NCI-H146 treated with DMSO at 0.1 percent for 48 hours (cell line): ENCODE measurements at regions not wholly inside any gene's neighbourhood (a gene's known extent, or its start where the extent isn't known, plus 50 kb on each side); places are given as distances from the start of the nearest gene placed in this dataset.

ENCODE experiments used
- DNase-seq: peaks from one replicate; lab custom pipeline; 2025; ENCODE audit not compliant: unreplicated experiment; lab: John Stamatoyannopoulos, UW

DNA sequence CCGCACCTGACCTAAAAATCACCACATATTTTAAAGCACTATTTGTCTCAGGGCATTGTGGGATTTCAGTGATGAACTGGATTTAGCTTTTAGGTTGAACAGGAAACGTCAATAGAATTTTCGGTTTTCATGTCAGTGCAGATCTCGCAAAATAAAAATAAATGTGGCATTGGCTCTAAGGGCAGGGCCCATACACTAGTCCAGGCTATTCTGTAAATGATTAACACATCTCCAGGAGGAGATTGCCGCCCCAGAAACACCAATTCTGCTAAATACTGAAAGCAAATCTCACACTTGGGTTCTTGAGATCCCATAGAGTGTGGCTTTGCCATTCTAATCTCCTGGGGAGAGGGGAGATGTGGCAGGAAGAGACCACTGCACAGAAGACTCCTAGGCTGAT is 1494.0 kb upstream of the TMEM132C start:
- no peak for DNase-seq

DNA sequence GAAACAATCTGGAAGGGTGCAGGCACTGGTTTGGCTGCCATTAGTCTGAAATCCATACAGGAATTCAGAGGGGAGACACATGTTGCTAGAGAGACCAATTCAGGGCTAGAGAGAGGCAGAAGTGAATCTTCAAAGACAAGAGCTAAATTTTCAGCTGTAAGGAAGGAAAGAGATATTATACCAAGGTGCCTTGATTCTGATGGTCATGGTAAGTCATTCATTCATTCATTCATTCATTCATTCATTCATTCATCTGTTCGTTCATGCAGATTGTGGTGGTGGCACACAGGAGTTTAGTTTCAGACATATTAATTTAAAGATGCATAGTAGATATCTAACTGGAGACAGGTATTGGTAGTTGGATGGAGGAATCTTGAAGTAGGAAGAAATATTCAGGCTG is 1493.5 kb upstream of the TMEM132C start:
- no peak for DNase-seq

DNA sequence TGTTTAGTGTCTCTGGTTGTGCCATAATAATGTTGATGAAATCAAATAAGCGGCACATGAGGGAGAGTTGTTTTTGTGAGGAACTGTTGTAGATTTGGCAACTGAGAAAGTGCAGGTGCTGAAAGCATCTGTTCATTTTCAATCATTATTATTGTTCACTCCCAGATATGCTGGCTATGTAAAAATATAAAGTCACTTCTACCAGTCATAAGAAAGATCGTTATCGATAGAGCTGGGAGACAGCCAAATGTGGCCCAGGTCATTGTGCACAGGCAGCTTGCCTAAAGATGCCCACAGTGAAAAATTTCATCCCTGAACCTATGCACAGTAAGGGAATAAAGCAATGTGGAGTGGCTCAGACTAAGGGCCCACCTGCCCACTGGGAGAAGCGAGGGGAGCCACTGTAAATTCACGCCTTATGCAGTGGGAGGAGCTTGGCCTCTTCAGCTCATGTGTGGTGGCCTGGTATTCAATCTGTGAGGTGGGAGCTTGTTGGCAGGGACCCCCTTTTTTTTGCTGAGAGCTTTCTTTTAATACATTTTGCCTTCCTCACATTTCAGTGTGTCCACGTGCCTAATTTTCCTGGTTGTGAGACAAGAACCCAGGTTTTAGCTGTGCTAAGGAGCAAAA is 1490.8 kb upstream of the TMEM132C start:
- DNase-seq: no peak

DNA sequence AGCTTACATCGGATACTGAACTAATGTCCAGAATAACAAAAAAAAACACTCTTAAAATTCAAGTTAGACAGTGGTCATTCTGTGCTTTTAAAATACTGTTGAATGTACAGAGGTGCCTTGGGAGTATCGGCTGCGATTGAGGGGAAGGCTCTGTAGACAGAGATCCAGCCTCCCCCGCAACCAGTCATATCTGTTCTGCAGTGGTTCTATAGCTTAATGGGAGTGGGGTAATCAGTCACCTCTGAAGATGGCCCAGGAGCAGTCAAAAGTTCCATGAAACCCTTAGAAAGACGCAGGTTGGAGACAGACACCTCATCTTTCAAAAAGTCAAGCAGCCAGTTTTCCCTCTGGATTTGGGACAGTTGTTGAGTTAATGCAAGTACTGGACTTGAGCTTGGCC is 1486.6 kb upstream of the TMEM132C start:
- no peak for DNase-seq

DNA sequence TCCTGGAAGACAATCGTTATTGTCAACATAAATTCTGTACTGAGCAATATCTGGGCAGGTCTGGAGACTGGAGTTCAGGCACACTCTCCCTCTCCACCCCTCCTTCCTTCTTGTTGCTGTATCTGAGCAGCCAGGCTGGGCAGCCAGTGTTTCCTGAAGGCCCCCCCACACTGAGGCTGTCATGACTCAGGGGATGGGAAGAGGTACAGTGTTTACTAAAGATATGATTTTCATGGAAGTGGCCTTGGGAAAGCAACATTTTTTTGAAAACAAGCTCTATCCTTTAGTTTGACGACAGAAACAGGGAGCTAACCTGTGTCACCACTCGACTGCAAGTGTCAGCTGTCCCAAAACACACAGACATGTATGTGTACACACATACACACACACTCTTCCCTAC is 1485.4 kb upstream of the TMEM132C start:
- no peak for DNase-seq

DNA sequence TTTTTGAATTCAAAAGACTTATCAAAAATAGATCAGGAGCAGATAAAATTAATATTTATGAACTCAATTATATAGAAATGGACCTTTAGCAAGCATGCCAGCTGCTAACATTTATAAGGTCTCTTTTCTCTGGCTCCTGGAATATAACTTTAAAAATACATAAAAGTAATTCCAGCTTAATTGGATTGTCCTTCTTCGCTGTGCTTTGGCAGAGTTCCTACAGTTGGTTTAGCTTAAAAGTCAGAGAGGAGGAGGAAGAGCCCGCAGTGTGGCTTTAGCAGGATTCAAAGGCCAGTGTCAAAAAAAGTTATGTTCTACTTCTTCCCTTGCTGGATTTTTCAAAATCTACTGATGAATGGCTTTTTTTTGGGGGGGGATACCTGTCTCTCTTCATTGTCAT is 1484.9 kb upstream of the TMEM132C start:
- DNase-seq: no peak

DNA sequence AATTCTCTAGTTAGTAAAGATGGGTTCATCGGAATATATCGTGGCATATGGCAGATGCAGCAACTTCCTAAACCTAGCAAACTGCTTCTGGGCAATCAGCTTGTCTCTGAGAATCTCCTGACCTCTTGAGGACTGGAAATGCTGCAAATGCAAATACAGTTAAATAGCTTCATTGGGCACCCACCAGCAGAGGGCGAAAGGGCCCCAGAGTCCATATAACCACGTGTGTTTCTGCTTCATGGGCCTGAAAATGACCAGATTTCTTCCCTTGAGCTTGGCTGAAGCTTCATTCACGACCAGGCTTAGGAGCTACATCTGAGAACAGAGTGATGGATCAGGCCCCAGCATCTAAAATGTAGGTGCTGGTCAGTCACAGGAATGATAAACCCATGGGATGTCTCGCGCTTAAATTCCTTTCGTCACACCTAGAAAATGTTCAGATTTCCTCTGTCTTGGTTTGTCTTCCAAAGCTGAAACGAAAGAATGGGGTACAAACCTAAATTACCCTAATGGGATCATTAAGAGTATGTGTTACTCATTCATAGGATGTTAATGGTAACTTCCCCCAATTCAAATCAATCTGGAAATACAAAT is 1482.5 kb upstream of the TMEM132C start:
- DNase-seq: no peak

DNA sequence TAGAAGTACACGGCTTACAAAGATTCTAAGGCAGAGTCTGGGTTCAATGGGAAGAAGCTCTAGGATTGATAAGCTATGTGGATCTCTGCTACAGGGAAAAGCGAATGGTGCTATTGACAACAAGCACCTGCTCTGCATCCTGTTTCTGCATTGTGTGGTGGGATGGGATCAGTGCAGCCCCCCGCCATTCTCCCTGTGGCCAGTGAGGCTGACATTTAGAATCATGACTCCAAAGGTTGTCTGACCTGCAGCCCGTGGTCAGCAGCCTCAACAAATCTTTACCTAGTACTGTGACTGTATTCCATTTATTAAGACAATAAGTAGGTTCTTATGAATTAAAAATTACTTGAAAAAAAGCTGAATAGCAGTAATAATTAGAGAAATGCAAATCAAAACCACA is 1477.0 kb upstream of the TMEM132C start:
- DNase-seq: no peak

DNA sequence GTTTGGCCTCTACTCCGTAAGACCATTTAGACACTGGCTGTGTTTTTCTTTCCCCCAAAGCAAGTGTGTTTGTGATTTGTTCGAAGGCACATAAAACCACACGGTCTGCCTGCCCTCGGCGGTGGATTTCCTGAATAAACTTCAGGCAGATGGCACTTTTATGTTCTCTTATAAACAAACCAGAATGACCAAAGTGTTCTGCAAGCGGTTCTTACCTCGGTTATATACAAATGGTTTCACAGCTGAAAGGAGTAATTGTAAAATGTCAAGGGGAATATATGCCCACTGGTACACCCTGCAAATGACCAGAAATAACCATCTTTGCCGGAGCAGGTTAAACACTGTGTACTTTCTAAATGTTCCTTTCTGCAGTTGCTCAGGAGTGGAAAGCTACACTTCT is 1475.8 kb upstream of the TMEM132C start:
- no peak for DNase-seq

DNA sequence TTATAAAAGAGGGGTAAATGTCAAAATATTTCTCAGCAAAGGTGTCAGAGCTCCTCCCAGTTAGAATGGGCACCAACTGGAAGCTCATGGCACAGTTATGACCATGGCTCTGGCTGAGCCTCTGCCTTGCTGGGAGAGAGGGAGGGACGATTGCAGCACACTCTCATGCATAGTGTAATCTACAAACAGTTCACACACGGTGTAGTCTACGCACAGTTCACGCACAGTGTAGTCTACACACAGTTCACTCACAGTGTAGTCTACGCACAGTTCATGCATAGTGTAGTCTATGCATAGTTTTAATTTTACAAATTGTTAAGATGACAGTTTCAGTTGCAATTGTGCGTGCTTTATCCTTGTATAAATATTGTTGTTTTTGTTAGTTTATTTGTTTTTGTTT is 1474.6 kb upstream of the TMEM132C start:
- no peak for DNase-seq

DNA sequence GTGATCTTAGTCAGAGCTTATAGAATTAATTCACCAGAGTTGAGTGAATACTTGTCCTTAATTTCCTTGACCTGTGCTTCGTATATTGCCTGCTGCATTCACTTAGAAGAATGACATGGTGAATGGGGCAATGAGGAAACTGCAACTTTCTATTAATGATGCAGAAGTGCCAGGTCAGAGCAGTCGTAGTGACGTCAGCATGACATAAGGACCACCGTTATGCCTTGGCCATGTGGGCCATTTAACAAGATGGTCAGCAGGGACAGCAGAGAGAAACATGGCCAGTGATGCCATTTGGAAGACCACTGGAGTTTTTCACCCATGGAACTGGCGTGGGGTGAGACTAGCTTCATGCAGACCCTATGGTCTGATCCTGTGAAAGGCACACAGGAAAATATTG is 1469.4 kb upstream of the TMEM132C start:
- DNase-seq: no peak

DNA sequence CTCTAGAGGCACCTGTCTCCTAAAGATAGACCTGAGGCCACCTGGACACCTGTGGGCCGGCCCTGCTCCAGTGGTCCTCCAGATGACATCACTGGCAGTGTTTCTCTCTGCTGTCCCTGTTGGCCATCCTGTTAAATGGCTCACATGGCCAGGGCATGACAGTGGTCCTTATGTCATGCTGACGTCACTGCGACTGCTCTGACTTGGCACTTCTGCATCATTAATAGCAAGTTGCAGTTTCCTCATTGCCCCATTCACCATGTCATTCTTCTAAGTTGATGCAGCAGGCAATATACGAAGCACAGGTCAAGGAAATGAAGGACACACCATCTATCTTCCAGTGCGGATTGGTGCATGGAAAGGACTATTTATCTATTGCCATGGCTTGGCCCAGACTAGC is 1468.5 kb upstream of the TMEM132C start:
- DNase-seq: no peak

DNA sequence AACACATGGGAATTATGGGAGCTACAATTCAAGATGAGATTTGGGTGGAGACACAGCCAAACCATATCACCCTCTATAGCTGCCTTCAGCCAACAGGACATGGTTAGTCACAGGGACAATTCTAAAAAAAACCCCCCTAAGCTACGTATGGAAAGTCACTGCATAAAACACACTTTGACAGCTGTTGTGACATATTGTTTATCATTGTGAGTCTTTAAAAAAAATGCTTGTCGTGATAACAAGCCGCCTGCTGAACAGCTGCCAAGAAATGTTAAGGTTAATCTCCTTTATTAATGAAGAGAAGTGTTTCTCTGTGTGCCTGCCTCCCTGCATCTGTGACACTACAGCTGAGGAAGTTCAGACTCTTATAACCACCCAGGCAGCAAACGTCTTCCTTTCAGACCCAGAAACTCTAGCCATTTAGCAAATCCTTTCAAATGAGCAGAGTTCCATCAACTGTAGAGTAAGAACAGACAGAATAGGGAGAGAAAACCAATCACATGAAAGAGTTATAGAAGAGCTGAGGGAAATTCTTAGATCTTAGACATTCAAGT is 1459.6 kb upstream of the TMEM132C start:
- no peak for DNase-seq

DNA sequence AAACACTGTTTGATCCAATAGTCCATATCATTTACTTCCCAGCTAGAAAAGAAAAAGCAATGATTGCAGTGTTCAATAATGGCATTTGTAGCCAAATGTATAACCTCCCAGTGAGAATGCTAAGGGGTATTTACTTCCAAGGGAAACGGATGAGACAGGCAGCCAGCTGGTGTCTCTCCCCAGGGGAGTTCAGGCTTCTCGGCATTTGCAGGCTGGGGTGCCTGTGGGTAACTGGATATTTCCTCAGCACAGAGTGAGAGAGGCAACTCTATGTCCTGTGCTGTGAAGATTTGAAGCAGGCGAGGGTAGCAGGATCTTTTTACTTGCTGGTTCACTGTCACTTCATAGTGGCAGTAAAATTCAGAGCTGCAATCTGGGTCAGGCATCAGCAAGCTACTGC is 1455.6 kb upstream of the TMEM132C start:
- no peak for DNase-seq

DNA sequence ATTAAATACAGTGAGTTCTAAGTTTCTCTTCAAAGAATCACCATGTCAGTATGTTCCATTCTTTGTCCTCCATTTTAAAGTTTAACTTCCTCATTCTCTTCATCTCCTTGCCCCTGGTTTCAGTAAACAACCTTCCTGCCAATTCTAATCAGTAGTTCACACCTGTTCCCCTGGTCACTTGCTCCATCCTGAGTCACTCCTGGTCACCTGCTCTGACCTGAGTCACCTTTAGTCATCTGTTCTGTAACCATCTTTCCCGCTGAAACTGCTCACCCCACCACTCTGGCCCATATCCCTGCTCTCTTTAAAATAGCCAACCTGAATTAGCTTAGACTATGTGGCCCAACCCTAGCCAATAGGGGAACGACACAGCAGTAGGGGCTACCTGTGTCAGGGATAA is 1447.4 kb upstream of the TMEM132C start:
- no peak for DNase-seq

DNA sequence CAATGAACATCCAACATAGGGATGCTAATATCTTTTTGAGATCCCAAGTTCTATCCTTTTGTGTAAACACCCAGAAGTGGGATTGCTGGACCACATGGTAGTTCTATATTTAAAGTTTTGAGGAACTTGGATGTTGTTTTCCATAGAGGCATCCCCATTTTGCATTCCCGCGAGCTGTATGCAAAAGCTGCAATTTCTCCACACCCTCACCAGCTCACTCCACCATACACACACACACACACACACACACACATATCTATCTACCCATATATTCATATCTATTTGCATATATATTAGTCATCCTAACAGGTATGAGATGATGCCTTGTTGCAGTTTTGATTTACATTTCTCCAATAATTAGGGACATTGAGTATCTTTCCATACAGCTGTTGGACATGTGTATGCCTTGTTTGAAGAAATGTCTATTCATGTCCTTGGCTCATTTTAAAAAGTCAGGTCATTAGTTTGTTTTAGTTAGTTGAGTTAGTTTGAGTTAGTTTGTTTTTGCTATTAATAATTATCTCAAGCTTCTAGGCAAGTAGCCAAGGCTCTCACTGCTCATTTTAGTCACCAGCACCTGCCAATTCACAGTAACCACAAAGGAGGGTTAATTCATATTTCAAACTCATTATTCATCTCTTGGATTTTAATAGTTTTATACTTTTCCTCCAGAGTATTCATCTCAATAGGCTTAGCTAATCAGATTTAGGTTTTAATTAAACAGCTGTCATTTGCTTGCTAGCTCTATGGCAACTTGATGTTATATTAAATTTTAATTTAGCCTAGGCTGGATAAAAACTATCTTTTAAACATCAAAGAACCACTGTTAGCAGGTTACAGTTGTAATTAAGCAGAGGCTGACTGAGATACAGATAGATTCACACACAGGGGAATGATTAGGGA is 1435.9 kb upstream of the TMEM132C start:
- no peak for DNase-seq

DNA sequence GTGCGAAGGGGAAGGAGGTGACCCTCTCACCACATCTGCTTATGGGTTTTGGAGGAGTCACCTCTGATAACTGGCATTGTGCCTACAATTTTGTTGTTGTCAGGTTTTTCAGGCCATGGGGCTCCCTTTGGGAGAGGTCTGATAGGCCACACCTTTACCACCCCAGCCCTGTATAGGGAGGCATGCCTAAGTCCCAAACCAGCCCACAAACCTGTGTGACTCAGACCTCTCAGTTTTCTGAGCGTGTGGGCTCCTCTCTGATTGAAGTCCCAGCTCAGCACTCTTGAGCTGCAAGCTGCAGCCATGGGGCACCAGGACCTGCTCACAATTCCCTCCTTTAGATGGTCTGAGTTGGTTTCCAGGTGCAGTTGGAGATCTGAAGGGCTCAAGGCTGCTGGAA is 1429.3 kb upstream of the TMEM132C start:
- no peak for DNase-seq

DNA sequence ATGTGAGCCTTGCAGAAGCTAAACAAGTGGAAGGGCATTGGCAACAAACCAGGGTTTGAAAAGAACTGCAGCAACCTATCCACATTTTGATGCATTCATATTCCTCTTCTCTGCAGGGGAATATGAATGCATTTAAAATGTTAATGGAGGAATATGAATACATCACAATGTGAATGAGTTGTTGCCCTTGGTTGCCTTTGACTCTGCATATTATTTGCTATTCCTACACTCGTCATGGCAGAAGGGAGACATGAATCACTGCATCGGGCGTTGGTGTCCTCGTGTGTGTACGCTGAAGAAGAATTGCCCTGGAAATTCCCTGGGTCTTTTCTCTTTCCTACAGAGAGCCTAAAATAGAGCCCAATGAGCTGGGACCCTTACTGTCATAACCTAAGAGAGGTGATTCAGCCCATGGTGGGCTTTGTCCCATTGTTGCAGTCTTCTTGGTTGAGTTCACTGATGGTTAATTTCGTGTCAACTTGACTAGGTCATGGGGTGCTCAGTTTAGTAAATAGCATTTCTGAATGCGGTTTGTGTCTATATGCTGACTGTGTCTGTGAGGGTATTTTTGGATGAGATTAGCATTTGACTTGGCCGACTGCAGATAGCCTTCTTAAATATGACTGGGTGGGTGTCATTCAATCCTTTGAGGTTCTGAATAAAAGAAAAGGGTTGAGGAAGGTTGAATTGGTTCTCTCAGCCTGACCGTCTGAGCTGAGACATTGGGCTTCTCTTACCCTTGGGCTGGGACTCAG is 1422.9 kb upstream of the TMEM132C start:
- no peak for DNase-seq

DNA sequence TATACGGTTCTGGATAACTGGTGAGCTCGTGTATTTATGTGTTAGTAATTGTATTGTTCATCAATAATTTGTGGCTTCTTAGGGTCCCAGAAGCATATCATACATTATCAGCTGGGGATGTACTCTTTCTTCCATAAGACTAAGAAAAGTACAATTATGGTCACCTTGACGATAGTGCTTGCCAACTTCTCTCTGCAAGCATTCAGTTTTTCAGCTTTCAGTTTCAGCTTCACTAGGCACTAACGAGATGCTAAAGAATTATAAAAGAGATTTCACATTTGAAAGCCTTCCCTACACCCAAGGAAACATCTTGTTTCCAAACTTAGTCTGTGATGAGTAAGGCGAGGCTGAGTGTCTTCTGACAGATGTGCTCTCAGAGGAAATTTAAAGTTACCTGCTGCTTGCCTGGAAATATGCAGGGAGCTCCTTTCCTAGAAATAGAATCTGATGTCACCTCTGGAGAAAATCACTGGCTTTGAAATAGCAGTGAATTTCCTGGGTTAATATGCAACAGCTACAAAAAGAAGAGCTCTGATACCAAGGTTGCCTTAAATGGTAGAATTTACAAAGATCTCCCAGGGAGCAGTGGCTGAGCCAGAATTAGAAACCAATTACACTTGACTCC is 1419.9 kb upstream of the TMEM132C start:
- DNase-seq: no peak

DNA sequence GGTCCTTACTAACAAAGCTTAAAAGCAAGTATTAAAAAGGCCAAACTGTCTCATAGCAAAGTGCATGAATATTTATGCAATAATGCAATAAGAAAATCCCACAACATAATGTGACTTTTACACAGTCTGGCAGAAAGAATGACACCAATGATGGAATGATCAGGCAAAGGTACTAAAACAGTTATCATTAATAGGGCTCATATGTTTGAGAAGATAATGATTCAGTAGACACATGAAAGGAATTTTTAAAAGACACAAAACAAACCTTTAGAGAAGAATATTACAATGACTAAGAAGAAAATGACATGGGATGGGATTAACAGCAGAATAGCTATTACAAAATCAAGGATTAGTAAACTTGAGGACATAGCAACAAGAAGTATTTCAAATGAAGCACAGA is 1411.2 kb upstream of the TMEM132C start:
- DNase-seq: no peak

DNA sequence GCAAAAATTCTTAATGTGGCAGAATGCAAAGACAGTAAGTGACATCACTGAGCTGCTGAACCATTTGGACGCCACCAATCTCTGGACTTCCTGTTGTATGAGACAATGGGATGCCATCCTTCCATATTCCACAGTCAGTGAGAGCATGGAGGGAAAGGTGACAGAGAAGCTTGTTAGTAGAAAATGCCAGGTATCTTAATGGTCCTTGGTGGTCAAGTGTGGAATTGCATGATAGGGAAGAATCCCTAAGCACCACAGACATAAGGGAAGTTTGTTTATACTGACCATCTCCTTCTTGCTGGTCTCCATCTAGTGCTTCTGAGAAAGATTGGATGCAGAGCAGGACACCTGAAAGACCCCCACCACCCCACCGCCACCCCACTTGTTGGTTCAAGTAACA is 1410.0 kb upstream of the TMEM132C start:
- DNase-seq: no peak
